GM12864 (cell line): ENCODE measurements at regions not wholly inside any gene's neighbourhood (a gene's known extent, or its start where the extent isn't known, plus 50 kb on each side); places are given as distances from the start of the nearest gene placed in this dataset.

ENCODE experiments used
- DNase-seq: peaks from one replicate; pipeline ENCODE4 v3.0.0-alpha.2; 2011; ENCODE audit warnings: low read depth
- H3K4me3 ChIP-seq: 2 replicates; pipeline ENCODE4 v1.5.1; 2011; ENCODE audit warnings: mild to moderate bottlenecking, low read depth, low read length, control low read depth
- TF ChIP-seq, protein P1 (sequence below): IDR thresholded peaks from 2 replicates; pipeline ENCODE4 v1.5.1; 2011; ENCODE audit warnings: low read depth, mild to moderate bottlenecking, moderate library complexity, low read length, control low read depth, inconsistent platforms; ENCODE audit errors: missing control alignments

DNA sequence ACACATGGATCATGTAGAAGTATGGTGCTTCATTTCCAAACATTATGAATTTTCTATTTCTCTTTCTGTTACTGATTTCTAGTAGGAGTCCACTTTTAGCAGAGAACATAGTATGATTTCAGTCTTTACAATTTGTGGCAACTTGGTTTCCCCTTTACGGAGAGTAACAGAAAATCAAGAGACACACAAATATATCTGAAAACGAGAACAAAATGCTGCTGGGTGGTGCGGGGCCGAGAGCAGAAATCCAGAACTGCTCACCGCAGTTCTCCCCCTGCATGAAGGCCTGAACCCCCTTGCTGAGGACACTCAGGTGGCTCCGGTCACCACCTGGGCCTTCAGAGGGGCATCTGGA, 94.5 kb upstream of the FMN2 start:
- H3K4me3 ChIP-seq, result no peak overlapping the region
- no peak for DNase-seq

DNA sequence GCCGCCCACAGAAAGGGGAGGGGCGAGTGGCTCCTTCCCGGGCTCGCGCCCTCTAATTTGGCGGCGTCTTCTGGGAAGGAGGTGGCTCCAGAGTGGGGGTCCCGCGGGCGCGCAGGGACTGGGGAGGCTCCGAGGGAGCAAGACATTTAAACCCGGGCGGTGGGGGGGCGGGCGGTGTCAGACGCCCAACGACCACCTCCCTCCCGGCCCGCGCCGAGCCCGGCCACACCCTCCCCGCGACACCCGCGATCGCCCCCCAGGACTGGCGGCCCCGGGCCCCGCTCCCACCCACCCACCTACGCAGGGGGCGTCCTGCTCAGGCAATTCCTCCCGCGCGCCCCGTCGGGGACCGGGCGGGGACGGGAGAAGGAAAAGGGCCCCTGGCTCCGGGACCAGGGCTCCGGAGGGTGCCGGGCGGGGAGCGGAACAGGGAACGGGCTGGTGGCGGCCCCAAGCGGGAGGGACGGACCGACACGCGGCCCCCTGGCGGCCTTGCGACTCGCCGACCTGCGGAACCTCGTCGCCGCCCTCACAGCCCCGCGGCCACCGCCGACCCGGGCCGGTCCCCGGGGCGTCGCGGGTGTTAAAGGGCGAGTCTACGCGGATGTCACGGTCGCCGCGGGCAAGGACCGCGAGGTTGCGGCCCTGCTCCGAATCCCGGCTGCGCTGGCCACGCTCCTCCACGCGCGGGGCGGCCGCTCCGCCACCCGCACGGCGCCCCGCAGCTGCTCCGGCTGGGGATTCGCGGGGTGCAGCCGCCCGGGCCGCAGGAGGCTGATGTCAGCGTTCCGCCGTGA, 94.0 kb upstream of the FMN2 start:
- no peak overlapping the region for H3K4me3 ChIP-seq
- TF ChIP-seq, protein P1, sequence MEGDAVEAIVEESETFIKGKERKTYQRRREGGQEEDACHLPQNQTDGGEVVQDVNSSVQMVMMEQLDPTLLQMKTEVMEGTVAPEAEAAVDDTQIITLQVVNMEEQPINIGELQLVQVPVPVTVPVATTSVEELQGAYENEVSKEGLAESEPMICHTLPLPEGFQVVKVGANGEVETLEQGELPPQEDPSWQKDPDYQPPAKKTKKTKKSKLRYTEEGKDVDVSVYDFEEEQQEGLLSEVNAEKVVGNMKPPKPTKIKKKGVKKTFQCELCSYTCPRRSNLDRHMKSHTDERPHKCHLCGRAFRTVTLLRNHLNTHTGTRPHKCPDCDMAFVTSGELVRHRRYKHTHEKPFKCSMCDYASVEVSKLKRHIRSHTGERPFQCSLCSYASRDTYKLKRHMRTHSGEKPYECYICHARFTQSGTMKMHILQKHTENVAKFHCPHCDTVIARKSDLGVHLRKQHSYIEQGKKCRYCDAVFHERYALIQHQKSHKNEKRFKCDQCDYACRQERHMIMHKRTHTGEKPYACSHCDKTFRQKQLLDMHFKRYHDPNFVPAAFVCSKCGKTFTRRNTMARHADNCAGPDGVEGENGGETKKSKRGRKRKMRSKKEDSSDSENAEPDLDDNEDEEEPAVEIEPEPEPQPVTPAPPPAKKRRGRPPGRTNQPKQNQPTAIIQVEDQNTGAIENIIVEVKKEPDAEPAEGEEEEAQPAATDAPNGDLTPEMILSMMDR, result no peak
- no peak for DNase-seq

More for the DNA sequence above, 94.5 kb upstream of the FMN2 start:
- TF ChIP-seq, protein P1, result no peak

DNA sequence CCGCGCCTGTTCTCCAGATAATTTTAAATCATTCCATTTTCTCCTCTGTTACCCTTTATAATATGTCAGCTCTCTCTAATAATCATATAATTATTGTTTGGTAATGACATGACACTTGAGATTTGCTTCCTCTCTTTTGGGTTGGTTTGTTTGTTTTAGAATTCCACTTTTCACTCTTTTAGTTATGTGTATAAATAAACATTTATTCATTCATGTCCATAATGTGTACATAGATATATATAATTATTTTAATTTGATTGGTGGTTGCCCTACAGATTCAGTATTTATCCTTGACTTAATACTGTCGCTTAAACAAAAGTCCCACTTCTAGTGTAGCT, 93.4 kb upstream of the FMN2 start:
- no peak for DNase-seq
- no peak overlapping the region for H3K4me3 ChIP-seq
- TF ChIP-seq, protein P1, result no peak

DNA sequence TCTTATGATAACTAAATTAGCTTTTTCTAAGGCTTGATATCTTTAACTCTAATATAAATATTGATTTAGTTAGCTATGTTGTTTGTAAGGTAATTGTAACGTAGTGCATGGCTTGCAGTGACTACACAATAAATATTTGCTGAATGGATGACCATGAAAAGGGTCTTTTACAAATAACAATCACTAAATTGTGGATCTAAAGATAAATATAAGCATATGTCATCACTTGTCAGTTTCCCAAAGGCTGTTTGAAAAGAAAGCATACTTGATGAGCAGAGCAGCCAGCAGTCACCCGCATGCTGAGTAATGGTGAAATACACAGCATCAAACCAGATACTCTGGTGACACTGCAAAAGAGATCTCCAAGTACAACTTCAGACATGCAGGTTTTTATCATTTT, 92.5 kb upstream of the FMN2 start:
- TF ChIP-seq, protein P1, result no peak
- no peak for DNase-seq
- no peak overlapping the region for H3K4me3 ChIP-seq

DNA sequence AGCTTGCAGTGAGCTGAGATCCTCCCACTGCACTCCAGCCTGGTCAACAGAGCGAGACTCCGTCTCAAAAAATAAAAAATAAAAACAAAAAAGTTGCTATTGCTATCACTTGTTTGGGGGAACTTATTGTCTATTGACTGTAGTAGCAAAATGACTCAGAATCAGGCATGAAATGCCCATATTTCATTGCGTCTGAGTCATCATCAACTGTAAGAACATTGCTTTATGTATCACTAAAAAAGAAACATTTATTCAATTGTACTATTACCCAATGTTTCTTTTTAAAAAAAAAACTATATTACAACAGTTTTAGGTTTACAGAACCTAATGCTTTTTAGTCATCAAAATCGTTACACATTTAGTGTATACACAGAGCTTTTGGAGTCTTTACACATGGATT, 91.0 kb upstream of the FMN2 start:
- H3K4me3 ChIP-seq, result no peak overlapping the region
- TF ChIP-seq, protein P1, result no peak
- DNase-seq, result no peak

DNA sequence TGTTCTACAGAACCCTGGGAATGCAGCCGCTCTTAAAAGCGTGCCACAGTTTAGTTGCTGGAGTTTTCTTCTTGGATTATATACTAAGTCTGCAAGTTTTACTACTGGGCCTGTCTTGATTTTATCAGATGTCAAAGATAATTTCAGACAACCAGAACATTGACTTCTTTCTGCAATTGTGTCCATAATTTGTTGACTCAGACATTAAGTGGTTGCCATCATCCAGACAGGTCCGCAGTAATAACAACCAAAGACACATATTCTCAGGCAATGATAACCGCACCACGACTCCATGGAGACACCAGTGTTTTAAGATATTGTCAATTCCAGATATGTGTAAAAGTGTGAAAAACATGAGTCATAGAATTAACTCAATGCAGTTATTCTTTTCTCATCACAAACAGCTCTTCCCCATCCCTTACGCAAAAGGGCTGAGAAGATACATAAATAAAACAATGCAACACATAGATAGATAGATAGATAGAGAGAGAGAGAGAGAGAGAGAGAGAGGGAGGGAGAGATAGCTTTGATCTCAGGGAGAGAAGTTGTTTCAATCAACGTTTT, 90.4 kb upstream of the FMN2 start:
- no peak for DNase-seq
- TF ChIP-seq, protein P1, result no peak
- H3K4me3 ChIP-seq, result no peak overlapping the region
